GM12874 (cell line): ENCODE measurements at regions not wholly inside any gene's neighbourhood (a gene's known extent, or its start where the extent isn't known, plus 50 kb on each side); places are given as distances from the start of the nearest gene placed in this dataset.

Experiments used
- TF ChIP-seq, protein P1 (sequence below): IDR thresholded peaks from 2 replicates; pipeline ENCODE4 v1.5.1; 2011; ENCODE audit warnings: low read depth, mild to moderate bottlenecking, control low read depth, low read length, moderate library complexity; ENCODE audit not compliant: insufficient read depth

DNA sequence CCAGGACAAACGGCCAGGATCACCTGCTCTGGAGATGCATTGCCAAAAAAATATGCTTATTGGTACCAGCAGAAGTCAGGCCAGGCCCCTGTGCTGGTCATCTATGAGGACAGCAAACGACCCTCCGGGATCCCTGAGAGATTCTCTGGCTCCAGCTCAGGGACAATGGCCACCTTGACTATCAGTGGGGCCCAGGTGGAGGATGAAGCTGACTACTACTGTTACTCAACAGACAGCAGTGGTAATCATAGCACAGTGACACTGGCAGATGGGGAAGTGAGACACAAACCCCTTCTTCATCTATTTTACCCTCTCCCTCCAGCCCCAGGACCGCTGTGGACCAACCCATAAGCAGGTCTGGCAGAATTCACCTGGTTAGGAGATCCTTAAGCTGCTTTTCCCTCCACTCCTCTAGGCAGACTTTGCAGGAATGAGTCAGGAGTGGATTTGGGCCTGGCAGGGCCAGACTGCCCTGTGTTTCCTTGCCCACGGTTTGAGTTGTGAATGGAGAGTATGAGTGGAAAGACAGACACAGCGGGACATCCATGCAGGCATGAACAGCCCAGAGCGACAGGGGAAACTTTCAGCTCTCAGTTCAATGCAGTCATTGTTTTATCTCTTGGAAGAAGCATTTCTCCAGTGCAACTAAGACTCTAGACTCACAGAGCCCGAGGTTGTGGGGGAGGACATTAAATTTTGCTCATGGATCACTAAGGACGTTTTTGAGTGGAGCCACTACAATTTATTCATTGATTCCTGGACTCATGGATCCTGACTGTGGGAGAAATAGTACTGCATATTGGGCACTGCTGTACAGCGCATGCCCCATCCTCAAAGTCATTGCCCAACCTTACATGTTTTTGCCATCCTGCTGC, 75.3 kb upstream of the IGLL5 start:
- TF ChIP-seq, protein P1, sequence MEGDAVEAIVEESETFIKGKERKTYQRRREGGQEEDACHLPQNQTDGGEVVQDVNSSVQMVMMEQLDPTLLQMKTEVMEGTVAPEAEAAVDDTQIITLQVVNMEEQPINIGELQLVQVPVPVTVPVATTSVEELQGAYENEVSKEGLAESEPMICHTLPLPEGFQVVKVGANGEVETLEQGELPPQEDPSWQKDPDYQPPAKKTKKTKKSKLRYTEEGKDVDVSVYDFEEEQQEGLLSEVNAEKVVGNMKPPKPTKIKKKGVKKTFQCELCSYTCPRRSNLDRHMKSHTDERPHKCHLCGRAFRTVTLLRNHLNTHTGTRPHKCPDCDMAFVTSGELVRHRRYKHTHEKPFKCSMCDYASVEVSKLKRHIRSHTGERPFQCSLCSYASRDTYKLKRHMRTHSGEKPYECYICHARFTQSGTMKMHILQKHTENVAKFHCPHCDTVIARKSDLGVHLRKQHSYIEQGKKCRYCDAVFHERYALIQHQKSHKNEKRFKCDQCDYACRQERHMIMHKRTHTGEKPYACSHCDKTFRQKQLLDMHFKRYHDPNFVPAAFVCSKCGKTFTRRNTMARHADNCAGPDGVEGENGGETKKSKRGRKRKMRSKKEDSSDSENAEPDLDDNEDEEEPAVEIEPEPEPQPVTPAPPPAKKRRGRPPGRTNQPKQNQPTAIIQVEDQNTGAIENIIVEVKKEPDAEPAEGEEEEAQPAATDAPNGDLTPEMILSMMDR: no peak

GRCh38 chr22:22813126-22814075, 74.2 kb upstream of the IGLL5 start:
- TF ChIP-seq, protein P1: no peak

- TF ChIP-seq, protein P1: no peak
These were observed 72.8 kb upstream of the IGLL5 start for GRCh38 chr22:22814666-22815396.

DNA sequence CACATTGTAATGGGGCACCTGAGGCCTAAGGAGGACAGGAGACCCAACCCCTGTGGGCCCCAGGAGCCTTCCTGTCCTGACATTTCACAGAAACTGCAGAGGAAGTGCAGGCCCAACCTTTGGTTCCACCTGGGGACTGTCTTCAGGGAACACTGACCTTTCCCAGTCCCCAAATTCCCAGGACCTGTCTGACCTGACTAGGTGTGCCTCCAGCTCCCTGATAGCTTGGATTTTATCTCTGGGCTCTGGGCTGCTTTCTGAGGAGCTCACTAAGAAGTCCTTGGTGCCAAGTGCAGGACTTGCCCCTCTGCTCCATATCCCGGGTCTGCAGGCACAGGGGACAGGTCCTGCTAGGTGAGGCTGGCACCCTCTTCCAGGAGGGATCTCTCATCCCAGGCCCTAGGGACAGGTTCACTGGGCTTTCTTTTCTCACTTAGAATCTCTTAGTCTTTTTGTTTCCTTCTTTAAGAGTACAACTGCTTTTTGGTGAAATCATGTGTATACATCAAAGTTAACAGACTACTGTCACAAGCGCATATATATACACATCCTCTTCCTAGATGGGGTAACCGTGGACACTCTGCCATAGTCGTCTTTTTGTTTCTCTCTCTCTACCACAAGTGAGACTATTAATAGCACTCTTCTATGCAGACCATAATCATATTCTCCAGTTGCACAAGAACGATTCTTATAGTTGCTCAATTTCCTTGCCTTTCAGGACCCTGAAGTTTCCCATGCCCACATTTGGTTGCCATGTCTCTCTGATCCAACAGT, 72.0 kb upstream of the IGLL5 start:
- TF ChIP-seq, protein P1: no peak

GRCh38 chr22:22816171-22816514, 71.5 kb upstream of the IGLL5 start:
- TF ChIP-seq, protein P1: no peak

- TF ChIP-seq, protein P1: no peak
These were observed 70.7 kb upstream of the IGLL5 start for GRCh38 chr22:22816766-22817410.
